Right lobe of liver (tissue), 4 donors: ENCODE measurements at regions not wholly inside any gene's neighbourhood (a gene's known extent, or its start where the extent isn't known, plus 50 kb on each side); places are given as distances from the start of the nearest gene placed in this dataset.

ENCODE experiments used
- POLR2A ChIP-seq: fragments of 450-650 bp; IDR thresholded peaks from one replicate; pipeline ENCODE4 v1.6.1; 2017; ENCODE audit warnings: antibody characterized with exemption, mild to moderate bottlenecking
- TF ChIP-seq, protein P1 (sequence below), 4 donors: fragments of 200-600 bp in 3 of 4; fragments of 450-650 bp in 1 of 4; IDR thresholded peaks; one replicate each; pipeline versions ENCODE4 v1.5.1 to v1.8.0; 2016 to 2022; ENCODE audit warnings: antibody characterized with exemption in 4 of 4, mild to moderate bottlenecking in 2 of 4
- donor health status: DM: no; HTN: no; CAD: no.
- donor health status: DM: no; HTN: no; CAD: no.
- donor health status: DM: no; HTN: yes; CAD: no.

DNA sequence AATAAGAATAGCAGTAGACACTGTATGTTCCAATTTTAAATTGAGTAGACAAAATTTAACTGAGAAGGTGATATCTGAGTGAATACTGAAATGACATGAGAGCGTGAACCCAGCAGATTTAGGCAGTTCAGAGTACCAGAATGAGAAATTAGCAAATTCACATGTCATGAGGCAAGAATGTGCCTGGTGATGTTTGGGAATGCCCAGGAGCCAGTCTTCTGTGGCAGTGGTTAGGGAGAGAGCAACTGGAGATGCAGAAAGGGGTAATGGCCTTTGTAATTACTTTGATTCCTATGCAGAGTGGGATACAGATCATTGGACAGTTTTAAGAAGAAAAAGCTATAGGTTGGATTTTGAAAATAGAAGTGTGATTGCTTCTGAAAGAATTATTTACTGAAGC is 621.9 kb downstream of the TECRL start:
- TF ChIP-seq, protein P1, sequence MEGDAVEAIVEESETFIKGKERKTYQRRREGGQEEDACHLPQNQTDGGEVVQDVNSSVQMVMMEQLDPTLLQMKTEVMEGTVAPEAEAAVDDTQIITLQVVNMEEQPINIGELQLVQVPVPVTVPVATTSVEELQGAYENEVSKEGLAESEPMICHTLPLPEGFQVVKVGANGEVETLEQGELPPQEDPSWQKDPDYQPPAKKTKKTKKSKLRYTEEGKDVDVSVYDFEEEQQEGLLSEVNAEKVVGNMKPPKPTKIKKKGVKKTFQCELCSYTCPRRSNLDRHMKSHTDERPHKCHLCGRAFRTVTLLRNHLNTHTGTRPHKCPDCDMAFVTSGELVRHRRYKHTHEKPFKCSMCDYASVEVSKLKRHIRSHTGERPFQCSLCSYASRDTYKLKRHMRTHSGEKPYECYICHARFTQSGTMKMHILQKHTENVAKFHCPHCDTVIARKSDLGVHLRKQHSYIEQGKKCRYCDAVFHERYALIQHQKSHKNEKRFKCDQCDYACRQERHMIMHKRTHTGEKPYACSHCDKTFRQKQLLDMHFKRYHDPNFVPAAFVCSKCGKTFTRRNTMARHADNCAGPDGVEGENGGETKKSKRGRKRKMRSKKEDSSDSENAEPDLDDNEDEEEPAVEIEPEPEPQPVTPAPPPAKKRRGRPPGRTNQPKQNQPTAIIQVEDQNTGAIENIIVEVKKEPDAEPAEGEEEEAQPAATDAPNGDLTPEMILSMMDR (IDR thresholded peaks at IDR 0.05), result no peak
- TF ChIP-seq POLR2A, result no peak
